Astrocyte of the cerebellum (primary cell): ENCODE measurements at regions not wholly inside any gene's neighbourhood (a gene's known extent, or its start where the extent isn't known, plus 50 kb on each side); places are given as distances from the start of the nearest gene placed in this dataset.
"Not testable (repeated sequence)": the region's sequence is repeated elsewhere in the genome, so short reads cannot be mapped to it uniquely, and the experiment has no call there.

Experiments used
- DNase-seq: peaks from one replicate; pipeline ENCODE4 v3.0.0-alpha.2; 2011; ENCODE audit warnings: low read depth
- H3K4me3 ChIP-seq: 2 replicates; pipeline ENCODE4 v1.5.1; 2011; ENCODE audit warnings: mild to moderate bottlenecking, low read depth, low read length, moderate library complexity
- in situ Hi-C: cut with HindIII; loops from 2 replicates; pipeline ENCODE4 v1.10.0; 2017; ENCODE audit warnings: low sequenced_read_pairs
- TF ChIP-seq, protein P1 (sequence below): IDR thresholded peaks from 2 replicates; pipeline ENCODE4 v1.5.1; 2012; ENCODE audit warnings: low read length, low read depth, moderate library complexity, mild to moderate bottlenecking; ENCODE audit errors: missing control alignments

DNA sequence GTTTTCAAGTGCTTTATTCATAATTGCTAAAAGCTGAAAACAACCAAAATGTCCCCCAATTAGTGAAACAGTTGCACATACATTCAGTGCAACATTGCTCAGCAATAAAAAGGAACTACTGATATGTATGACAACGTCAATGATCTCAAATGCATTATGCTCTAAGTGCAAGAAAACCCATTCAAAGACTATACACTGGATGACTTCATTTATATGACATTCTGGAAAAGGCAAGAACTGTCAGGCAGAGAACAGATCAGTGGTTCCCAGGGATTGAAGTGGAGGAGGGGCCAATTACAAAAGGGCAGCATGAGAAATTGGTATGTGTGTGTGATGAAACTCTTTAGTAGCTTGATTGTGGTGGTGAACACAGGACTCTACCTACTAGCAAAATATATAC, 585.6 kb downstream of the TBL1XR1 start:
- in situ Hi-C loops: no loop called here
- no peak overlapping the region for H3K4me3 ChIP-seq
- TF ChIP-seq, protein P1, sequence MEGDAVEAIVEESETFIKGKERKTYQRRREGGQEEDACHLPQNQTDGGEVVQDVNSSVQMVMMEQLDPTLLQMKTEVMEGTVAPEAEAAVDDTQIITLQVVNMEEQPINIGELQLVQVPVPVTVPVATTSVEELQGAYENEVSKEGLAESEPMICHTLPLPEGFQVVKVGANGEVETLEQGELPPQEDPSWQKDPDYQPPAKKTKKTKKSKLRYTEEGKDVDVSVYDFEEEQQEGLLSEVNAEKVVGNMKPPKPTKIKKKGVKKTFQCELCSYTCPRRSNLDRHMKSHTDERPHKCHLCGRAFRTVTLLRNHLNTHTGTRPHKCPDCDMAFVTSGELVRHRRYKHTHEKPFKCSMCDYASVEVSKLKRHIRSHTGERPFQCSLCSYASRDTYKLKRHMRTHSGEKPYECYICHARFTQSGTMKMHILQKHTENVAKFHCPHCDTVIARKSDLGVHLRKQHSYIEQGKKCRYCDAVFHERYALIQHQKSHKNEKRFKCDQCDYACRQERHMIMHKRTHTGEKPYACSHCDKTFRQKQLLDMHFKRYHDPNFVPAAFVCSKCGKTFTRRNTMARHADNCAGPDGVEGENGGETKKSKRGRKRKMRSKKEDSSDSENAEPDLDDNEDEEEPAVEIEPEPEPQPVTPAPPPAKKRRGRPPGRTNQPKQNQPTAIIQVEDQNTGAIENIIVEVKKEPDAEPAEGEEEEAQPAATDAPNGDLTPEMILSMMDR: no peak
- no peak for DNase-seq

DNA sequence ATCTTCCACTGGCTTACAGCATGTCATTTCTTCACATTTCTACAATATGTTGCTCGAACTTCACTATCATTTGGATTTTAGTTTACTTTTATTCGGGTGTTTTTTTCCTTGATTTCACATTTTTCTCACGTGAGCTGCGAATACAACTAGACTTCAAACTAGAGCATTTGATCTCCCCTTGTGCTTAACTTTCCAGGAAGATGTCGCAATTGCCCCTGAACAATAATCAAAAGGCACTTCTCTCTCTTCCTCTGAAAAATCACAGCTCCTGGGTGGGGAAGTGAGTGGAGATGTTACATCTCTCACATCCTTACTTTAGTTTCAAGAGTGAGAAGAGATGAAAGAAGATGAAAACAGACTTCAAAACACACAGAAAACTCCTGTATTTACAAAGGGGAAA, 587.9 kb downstream of the TBL1XR1 start:
- no peak for DNase-seq
- H3K4me3 ChIP-seq: no peak overlapping the region
- in situ Hi-C loops: no loop called here
- TF ChIP-seq, protein P1: no peak

DNA sequence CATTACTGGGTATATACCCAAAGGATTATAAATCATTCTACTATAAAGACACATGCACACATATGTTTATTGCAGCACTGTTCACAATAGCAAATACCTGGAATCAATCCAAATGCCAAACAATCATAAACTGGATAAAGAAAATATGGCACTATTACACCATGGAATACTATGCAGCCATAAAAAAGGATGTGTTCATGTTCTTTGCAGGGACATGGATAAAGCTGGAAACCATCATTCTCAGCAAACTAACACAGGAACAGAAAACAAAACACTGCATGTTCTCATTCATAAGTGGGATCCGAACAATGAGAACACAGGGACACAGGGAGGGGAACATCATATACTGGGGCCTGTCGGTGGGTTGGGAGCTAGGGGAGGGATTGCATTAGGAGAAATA, 591.7 kb downstream of the TBL1XR1 start:
- in situ Hi-C loops, DNase-seq, H3K4me3 ChIP-seq: not testable (repeated sequence)

DNA sequence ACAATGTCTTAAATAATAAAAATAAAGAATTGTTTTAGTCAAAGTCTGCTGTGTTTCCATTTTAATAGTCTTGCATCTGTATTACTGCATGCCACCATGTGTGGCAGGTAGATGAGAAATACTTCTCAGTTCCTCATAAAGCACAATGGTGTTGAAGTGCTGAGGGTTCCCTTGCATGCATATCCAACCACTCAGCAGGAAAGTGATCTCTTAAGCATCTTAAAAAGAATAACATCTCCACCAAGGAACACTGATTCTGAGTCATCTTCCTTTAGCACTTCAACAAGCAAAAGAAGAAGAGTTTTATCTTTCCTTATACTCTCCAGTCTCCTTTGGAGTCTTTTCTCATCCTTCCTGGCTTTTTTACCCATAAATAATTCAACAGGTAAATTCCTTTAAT, 602.0 kb downstream of the TBL1XR1 start:
- no peak overlapping the region for H3K4me3 ChIP-seq
- no peak for DNase-seq
- in situ Hi-C loops: no loop called here
- TF ChIP-seq, protein P1: no peak

DNA sequence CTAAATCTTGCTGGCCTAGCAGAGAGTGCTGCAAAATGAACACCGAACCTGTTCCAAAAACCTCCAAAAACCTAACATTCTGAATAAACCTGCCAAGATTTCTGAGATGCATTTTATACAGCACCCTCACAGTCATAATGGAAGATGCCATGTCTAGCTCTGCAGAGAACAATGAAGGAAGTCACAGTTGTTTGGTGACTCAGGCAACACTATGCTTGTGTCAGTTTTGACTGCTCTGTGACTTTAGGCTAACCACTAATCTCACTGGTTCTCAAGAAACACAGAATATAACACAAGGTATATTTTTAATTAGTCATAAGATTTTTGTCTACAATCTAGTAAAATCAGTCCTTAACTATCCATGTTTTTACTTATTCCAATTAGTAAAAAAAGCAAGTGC, 606.6 kb downstream of the TBL1XR1 start:
- in situ Hi-C loops: no loop called here
- TF ChIP-seq, protein P1: no peak
- no peak for DNase-seq
- H3K4me3 ChIP-seq: no peak overlapping the region

DNA sequence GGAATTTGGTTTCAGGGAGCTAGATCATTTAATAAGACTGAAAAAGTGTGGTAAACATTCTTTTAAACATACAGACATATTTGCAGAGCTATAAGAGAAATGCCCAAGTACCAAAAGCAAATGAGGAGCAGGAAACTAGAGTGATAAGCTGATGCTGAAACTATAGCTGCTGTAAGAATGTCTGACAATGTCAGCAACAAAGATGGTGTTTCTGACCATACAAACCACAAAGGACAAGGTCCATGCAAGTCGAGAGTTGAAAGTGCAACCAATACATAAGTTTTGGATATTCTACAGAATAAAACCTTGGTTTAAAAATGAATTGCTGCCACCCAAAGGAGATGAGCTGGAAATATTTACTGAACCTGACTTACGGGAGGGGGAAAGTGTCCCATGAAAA, 610.2 kb downstream of the TBL1XR1 start:
- TF ChIP-seq, protein P1: no peak
- no peak overlapping the region for H3K4me3 ChIP-seq
- in situ Hi-C loops: no loop called here
- no peak for DNase-seq

DNA sequence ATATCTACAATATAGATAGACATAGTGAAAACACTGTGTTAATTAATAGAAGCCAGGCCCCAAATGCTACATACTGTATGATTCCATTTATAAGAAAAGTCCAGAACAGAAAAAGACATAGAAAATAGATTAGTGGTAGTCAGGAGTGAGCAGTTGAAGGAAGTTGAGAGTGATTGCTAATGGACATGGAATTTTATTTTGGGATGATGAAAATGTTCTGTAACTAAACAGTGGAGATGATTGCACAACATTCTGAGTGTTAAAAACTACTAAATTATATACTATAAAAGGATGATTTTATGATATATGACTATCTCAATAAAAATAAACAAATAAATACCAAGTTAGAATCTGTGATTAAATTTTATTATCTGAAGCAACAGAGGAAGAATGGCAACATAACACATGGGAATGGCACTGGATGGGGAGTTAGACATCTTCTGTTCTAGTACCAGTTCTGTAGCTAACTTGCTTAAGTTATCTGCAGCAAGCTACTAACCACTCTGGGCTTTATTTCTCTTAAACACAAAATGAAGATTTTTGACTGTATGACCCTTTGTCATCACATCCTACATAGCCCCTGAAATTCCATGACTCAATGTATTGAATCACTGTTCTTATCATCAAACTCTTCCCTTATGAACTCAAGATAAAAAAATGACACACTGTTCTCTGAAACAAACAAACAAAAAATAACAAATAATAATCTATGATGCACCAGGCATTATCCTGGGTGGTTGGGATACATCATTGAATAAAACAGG, 612.7 kb downstream of the TBL1XR1 start:
- no peak for DNase-seq
- no peak overlapping the region for H3K4me3 ChIP-seq
- TF ChIP-seq, protein P1: no peak
- in situ Hi-C loops: no loop called here
